BLaER1 (cell line): ENCODE measurements at regions not wholly inside any gene's neighbourhood (a gene's known extent, or its start where the extent isn't known, plus 50 kb on each side); places are given as distances from the start of the nearest gene placed in this dataset.

Experiments used
- H3K27ac ChIP-seq: shearing (Covaris generic); formaldehyde crosslinking; 2 replicates; pipeline ENCODE4 v1.8.1; 2022
- H3K27me3 ChIP-seq: shearing (Covaris generic); formaldehyde crosslinking; 2 replicates; pipeline ENCODE4 v1.8.1; 2022
- H3K36me3 ChIP-seq: shearing (Covaris generic); formaldehyde crosslinking; 2 replicates; pipeline ENCODE4 v1.8.1; 2022
- H3K4me1 ChIP-seq: shearing (Covaris generic); formaldehyde crosslinking; 2 replicates; pipeline ENCODE4 v1.8.1; 2022
- H3K4me2 ChIP-seq: shearing (Covaris generic); formaldehyde crosslinking; 2 replicates; pipeline ENCODE4 v1.8.1; 2022
- H3K4me3 ChIP-seq: shearing (Covaris generic); formaldehyde crosslinking; 2 replicates; pipeline ENCODE4 v1.8.1; 2022
- H3K9ac ChIP-seq: shearing (Covaris generic); formaldehyde crosslinking; 2 replicates; pipeline ENCODE4 v1.8.1; 2022
- H3K9me3 ChIP-seq: shearing (Covaris generic); formaldehyde crosslinking; 2 replicates; pipeline ENCODE4 v1.8.1; 2022
- H4K20me1 ChIP-seq: shearing (Covaris generic); formaldehyde crosslinking; 2 replicates; pipeline ENCODE4 v1.8.1; 2022
- Cebpa-rat ChIP-seq: shearing (Covaris generic); IDR thresholded peaks from 2 replicates; pipeline ENCODE4 v1.8.1; 2022

DNA sequence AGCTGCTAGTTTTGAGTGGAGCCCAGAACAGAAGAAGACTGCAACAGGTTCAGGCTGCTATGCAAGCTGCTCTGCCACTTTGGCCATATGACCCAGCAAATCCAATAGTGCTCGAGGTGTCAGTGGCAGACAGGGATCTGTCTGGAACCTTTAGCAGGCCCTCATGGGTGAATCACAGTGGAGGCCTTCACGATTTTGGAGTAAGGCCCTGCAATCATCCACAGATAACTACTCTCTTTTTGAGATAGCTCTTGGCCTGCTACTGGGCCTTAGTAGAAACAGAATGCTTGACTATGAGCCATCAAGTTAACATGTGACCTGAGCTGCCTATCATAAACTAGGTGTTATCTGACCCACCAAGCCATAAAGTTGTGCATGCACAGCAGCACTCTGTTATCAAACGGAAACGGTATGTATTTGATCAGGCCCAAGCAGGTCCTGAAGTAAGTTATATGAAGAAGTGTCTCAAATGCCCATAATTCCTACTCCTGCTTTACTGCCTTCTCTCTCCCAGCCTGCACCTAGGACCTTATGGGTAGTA is 116.9 kb upstream of the CCDC196 start:
- Histone ChIP-seq H4K20me1 (no peaks in the 10 kb centered on the region), H3K27ac (no peak overlapping the region), H3K9ac (no peak overlapping the region), H3K4me1 (no peaks in the 10 kb centered on the region), H3K36me3 (no peaks in the 10 kb centered on the region), H3K27me3 (no peaks in the 10 kb centered on the region), H3K4me3 (no peak overlapping the region), H3K4me2 (no peak overlapping the region), H3K9me3 (no peaks in the 10 kb centered on the region)
- TF ChIP-seq Cebpa-rat: no peak

- TF ChIP-seq Cebpa-rat: no peak
- Histone ChIP-seq H3K9me3 (no peaks in the 10 kb centered on the region), H3K4me2 (no peak overlapping the region), H3K36me3 (no peaks in the 10 kb centered on the region), H3K4me3 (no peak overlapping the region), H4K20me1 (no peaks in the 10 kb centered on the region), H3K27me3 (no peaks in the 10 kb centered on the region), H3K27ac (no peak overlapping the region), H3K9ac (no peak overlapping the region), H3K4me1 (no peaks in the 10 kb centered on the region)
Observed at GRCh38 chr14:66371776-66372175, 114.4 kb upstream of the CCDC196 start.

DNA sequence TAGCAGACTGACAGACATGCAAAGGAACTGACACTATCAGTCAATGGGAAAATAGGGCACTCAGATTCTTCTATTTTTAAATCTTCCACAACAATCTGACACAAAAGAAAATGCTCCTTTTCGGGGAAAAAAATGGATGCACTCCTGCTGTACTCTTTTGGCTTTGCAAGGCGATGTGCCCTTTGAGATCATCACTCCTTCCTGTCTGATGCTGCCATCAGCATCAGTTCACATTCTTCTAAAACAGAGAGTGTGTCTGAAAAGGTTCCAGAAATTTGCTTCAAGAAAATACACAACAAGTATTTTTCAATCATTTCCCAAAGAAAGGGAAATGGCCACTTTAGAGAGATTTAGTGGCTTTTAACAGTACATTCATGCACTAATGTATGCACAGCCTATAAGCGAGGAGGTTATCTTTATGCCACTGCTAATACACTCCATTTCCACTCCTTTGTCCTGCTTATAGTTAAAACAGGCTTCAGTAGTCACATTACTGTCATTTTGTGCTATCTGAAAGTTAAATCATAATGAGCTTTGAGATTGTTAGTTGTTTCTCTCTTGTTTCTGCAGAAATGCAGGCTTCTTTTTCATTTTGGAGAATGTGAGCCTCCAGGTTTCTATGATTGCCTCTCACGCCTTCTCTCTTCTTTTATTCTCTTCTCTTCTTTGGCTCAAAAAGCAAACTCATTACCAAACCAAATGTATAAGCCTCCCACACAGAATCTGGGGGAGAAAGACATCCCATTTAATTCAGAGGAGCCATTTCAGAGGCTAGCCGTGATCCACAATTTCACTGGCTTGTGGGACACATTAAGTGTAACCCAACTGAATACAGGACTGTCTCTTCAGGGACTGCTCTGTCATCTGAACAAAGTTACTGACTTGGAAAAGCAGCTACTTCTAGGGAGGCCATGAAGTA is 110.9 kb upstream of the CCDC196 start:
- Histone ChIP-seq H3K27ac (no peak overlapping the region), H3K36me3 (no peaks in the 10 kb centered on the region), H3K9ac (no peak overlapping the region), H4K20me1 (no peaks in the 10 kb centered on the region), H3K4me2 (no peak overlapping the region), H3K4me3 (no peak overlapping the region), H3K4me1 (no peaks in the 10 kb centered on the region), H3K9me3 (no peaks in the 10 kb centered on the region), H3K27me3 (no peaks in the 10 kb centered on the region)
- no peak for TF ChIP-seq Cebpa-rat

DNA sequence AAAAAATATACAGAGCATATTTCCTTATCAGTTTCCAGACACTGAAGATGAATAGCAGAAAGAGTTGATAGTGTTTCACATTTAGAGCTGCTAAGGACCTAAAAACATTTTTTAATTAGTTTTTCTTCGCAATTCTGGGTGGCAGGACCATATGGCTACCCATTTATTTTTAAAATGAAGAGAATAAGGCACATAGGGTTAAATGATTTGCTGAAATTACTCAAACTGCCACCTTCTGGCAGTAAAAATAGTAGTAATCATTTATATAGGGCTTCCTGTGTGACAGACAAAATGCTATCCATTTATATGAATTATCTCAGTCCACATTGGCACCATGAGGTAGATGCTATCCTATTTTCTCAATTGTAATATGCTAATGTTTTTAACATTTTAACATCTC is 108.6 kb upstream of the CCDC196 start:
- no peaks in the 10 kb centered on the region for H3K9me3 ChIP-seq
- no peaks in the 10 kb centered on the region for H3K36me3 ChIP-seq
- TF ChIP-seq Cebpa-rat: no peak
- no peak overlapping the region for H3K9ac ChIP-seq
- H3K4me1 ChIP-seq: no peaks in the 10 kb centered on the region
- no peaks in the 10 kb centered on the region for H3K27me3 ChIP-seq
- H3K4me3 ChIP-seq: no peak overlapping the region
- H4K20me1 ChIP-seq: no peaks in the 10 kb centered on the region
- H3K27ac ChIP-seq: no peak overlapping the region
- no peak overlapping the region for H3K4me2 ChIP-seq

DNA sequence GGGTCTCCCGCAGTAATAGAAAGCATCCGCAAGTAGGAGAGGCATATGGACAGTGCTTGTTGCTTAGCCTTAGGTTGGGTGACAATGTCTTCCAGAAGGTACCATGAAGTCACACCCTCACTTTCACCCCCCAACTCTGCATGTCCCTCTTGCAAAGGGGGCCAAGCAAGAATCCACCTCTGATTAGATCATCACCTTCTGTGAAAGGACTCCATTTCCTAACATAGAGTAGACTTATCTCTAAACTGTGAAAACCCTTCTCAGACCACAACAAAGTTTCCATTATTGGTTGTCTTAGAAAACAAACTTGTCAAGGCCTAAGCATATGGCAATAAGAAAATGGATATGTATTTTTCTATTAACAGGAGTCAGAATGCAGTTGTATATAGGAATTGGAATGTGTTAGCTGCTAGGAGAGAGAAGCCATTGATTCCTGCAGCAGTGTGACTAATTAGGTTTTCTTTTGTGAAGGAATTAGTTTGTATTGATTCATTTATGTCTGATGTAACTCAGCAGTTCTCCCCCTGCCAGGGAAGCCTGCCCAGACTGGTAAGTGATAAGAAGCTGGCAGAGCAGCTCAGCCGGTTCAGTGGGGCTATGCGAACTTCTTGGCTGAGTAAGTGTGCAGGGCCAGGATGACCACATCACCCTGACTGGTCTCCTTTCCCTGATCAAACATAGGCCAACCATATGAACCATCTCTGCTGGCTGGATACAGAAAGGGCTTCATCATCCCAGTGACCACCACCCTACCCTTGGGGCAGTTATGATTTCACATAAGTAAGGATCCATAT is 107.3 kb upstream of the CCDC196 start:
- Histone ChIP-seq H3K9ac (no peak overlapping the region), H3K27me3 (no peaks in the 10 kb centered on the region), H3K4me2 (no peak overlapping the region), H3K4me3 (no peak overlapping the region), H3K4me1 (no peaks in the 10 kb centered on the region), H3K9me3 (no peaks in the 10 kb centered on the region), H3K27ac (no peak overlapping the region), H3K36me3 (no peaks in the 10 kb centered on the region), H4K20me1 (no peaks in the 10 kb centered on the region)
- TF ChIP-seq Cebpa-rat: no peak

GRCh38 chr14:66380143-66380542 is 106.0 kb upstream of the CCDC196 start:
- H3K4me3 ChIP-seq: no peak overlapping the region
- H3K27me3 ChIP-seq: no peaks in the 10 kb centered on the region
- no peak overlapping the region for H3K9ac ChIP-seq
- H3K4me1 ChIP-seq: no peaks in the 10 kb centered on the region
- H3K4me2 ChIP-seq: no peak overlapping the region
- no peaks in the 10 kb centered on the region for H3K36me3 ChIP-seq
- H3K9me3 ChIP-seq: no peaks in the 10 kb centered on the region
- H3K27ac ChIP-seq: no peak overlapping the region
- H4K20me1 ChIP-seq: no peaks in the 10 kb centered on the region
- no peak for TF ChIP-seq Cebpa-rat

- no peaks in the 10 kb centered on the region for H3K27me3 ChIP-seq
- H3K9me3 ChIP-seq: no peaks in the 10 kb centered on the region
- H3K4me3 ChIP-seq: no peak overlapping the region
- H3K4me2 ChIP-seq: no peak overlapping the region
- TF ChIP-seq Cebpa-rat: no peak
- H4K20me1 ChIP-seq: no peaks in the 10 kb centered on the region
- no peak overlapping the region for H3K9ac ChIP-seq
- H3K4me1 ChIP-seq: no peaks in the 10 kb centered on the region
- H3K36me3 ChIP-seq: no peaks in the 10 kb centered on the region
- no peak overlapping the region for H3K27ac ChIP-seq
Observed at GRCh38 chr14:66381755-66382154, 104.4 kb upstream of the CCDC196 start.

- Histone ChIP-seq H3K27me3 (no peaks in the 10 kb centered on the region), H3K9ac (no peak overlapping the region), H3K4me1 (no peaks in the 10 kb centered on the region), H3K36me3 (no peaks in the 10 kb centered on the region), H3K27ac (no peak overlapping the region), H3K4me3 (no peak overlapping the region), H3K4me2 (no peak overlapping the region), H4K20me1 (no peaks in the 10 kb centered on the region), H3K9me3 (no peaks in the 10 kb centered on the region)
- TF ChIP-seq Cebpa-rat: no peak
Observed at GRCh38 chr14:66383257-66383656, 102.9 kb upstream of the CCDC196 start.

DNA sequence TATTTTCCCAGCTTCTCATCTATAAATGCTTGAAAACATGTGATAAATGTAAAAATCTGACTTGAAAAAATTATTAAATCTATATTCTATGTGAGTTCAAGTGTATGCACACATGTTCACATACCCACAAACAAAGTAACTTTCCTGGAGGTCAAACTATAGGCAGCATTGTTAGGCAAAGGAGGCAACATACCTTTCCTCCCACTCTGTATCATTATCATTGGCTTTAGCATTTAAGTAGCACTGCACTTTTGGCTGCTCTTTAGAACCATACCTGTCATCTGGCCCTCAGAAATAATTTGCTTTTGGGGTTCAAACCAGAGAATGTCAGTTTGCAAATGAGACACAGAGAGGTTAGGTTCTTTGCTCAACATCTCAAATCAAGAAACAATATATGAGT is 102.4 kb upstream of the CCDC196 start:
- TF ChIP-seq Cebpa-rat: no peak
- no peaks in the 10 kb centered on the region for H3K36me3 ChIP-seq
- no peak overlapping the region for H3K27ac ChIP-seq
- H4K20me1 ChIP-seq: no peaks in the 10 kb centered on the region
- H3K9me3 ChIP-seq: no peaks in the 10 kb centered on the region
- H3K27me3 ChIP-seq: no peaks in the 10 kb centered on the region
- no peak overlapping the region for H3K9ac ChIP-seq
- no peaks in the 10 kb centered on the region for H3K4me1 ChIP-seq
- H3K4me2 ChIP-seq: no peak overlapping the region
- no peak overlapping the region for H3K4me3 ChIP-seq

DNA sequence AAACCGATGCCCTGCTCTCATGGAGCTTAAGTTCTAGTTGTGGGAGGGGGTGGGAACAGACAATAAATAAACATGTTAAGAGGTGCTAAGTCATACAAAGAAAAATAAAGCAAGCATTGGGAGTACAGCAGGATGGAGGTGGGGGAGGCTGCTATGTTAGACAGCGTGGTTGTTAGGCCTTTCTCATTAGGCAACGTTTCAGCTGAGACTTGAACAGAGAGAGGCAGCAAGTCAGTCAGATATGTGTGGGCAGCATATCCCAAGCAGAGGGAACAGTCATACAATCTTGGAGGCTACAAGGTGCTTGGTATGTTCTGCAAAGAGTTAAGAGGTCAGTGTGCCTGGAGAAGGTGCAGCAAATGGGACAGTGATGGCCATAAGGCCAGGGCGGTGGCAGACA is 97.7 kb upstream of the CCDC196 start:
- no peak overlapping the region for H3K27ac ChIP-seq
- no peaks in the 10 kb centered on the region for H3K4me1 ChIP-seq
- no peaks in the 10 kb centered on the region for H3K27me3 ChIP-seq
- no peak overlapping the region for H3K4me2 ChIP-seq
- H3K9ac ChIP-seq: no peak overlapping the region
- no peaks in the 10 kb centered on the region for H4K20me1 ChIP-seq
- TF ChIP-seq Cebpa-rat: no peak
- H3K4me3 ChIP-seq: no peak overlapping the region
- H3K9me3 ChIP-seq: no peaks in the 10 kb centered on the region
- H3K36me3 ChIP-seq: no peaks in the 10 kb centered on the region
